Fibroblast of lung (primary cell): ENCODE measurements at regions not wholly inside any gene's neighbourhood (a gene's known extent, or its start where the extent isn't known, plus 50 kb on each side); places are given as distances from the start of the nearest gene placed in this dataset.

Experiments used
- DNase-seq, 2 donors: peaks; one replicate each; pipeline versions ENCODE4 v3.0.0 to v3.0.0-alpha.2; 2010; ENCODE audit warnings: low read depth in 2 of 2
- H2AFZ ChIP-seq: 2 replicates; pipeline ENCODE4 v1.5.1; 2012; ENCODE audit warnings: low read length, control low read depth, inconsistent platforms
- H3K27ac ChIP-seq: 2 replicates; pipeline ENCODE4 v1.5.1; 2011; ENCODE audit warnings: low read length, control low read depth; ENCODE audit not compliant: insufficient read depth
- H3K27me3 ChIP-seq: 2 replicates; pipeline ENCODE4 v1.5.1; 2011; ENCODE audit warnings: mild to moderate bottlenecking, low read length; ENCODE audit not compliant: control insufficient read depth, insufficient read depth
- H3K36me3 ChIP-seq: 2 replicates; pipeline ENCODE4 v1.5.1; 2011; ENCODE audit warnings: low read length; ENCODE audit not compliant: control insufficient read depth, insufficient read depth
- H3K4me1 ChIP-seq: 2 replicates; pipeline ENCODE4 v1.5.1; 2011; ENCODE audit warnings: low read length; ENCODE audit not compliant: control insufficient read depth, insufficient read depth; ENCODE audit errors: extremely low read depth
- H3K4me2 ChIP-seq: 2 replicates; pipeline ENCODE4 v1.5.1; 2011; ENCODE audit warnings: low read length, control low read depth; ENCODE audit not compliant: insufficient read depth; ENCODE audit errors: extremely low read depth
- H3K4me3 ChIP-seq, 4 experiments: fragments of 200-600 bp in 1 of 4; sonication (generic) in 1 of 4; replicated peaks in 1 of 4; 2 replicates each; pipeline ENCODE4 v1.5.1; 2011 to 2016; ENCODE audit warnings: low read length in 4 of 4, low read depth in 3 of 4, mild to moderate bottlenecking in 3 of 4, control low read depth in 2 of 4, inconsistent platforms in 1 of 4, mixed read lengths in 1 of 4; ENCODE audit not compliant: insufficient read depth in 1 of 4; ENCODE audit errors: control extremely low read depth in 1 of 4
- H3K79me2 ChIP-seq: 2 replicates; pipeline ENCODE4 v1.5.1; 2012; ENCODE audit warnings: mild to moderate bottlenecking, low read length, inconsistent platforms; ENCODE audit not compliant: control insufficient read depth, insufficient read depth
- H3K9ac ChIP-seq: 2 replicates; pipeline ENCODE4 v1.5.1; 2011; ENCODE audit warnings: mild to moderate bottlenecking, low read length, control low read depth; ENCODE audit not compliant: insufficient read depth
- H3K9me3 ChIP-seq: 2 replicates; pipeline ENCODE4 v1.5.1; 2012; ENCODE audit warnings: low read depth, low read length; ENCODE audit not compliant: control insufficient read depth, insufficient read depth
- H4K20me1 ChIP-seq: 2 replicates; pipeline ENCODE4 v1.5.1; 2011; ENCODE audit warnings: low read length; ENCODE audit not compliant: control insufficient read depth, insufficient read depth; ENCODE audit errors: extremely low read depth
- EZH2 ChIP-seq: IDR thresholded peaks from 2 replicates; pipeline ENCODE4 v1.5.1; 2012; ENCODE audit warnings: low read length, control low read depth, mild to moderate bottlenecking; ENCODE audit errors: missing control alignments
- TF ChIP-seq, protein P1 (sequence below), 2 donors: IDR thresholded peaks in 1 of 2; conservative IDR thresholded peaks in 1 of 2; 1 replicate in 1 of 2; 2 replicates in 1 of 2; pipeline ENCODE4 v1.5.1; 2011 to 2012; ENCODE audit warnings: low read length in 2 of 2, control low read depth in 1 of 2, inconsistent platforms in 1 of 2, low read depth in 1 of 2, mild to moderate bottlenecking in 1 of 2

GRCh38 chr10:89086801-89087521, 96.4 kb downstream of the FAS start:
- H3K4me2 ChIP-seq, result peak overlapping the region; percentile 34
- H3K27ac ChIP-seq, result peak overlapping the region; percentile 83
- H4K20me1 ChIP-seq, result no peaks in the 10 kb centered on the region
- DNase-seq, result peak; percentile 33 to 92
- no peaks in the 10 kb centered on the region for H3K36me3 ChIP-seq
- H3K4me1 ChIP-seq, result peaks cover 3% of the 10 kb centered on the region
- peak overlapping the region; percentile 49 for H2AFZ ChIP-seq
- peak overlapping the region; percentile 39 for H3K9ac ChIP-seq
- TF ChIP-seq, protein P1, sequence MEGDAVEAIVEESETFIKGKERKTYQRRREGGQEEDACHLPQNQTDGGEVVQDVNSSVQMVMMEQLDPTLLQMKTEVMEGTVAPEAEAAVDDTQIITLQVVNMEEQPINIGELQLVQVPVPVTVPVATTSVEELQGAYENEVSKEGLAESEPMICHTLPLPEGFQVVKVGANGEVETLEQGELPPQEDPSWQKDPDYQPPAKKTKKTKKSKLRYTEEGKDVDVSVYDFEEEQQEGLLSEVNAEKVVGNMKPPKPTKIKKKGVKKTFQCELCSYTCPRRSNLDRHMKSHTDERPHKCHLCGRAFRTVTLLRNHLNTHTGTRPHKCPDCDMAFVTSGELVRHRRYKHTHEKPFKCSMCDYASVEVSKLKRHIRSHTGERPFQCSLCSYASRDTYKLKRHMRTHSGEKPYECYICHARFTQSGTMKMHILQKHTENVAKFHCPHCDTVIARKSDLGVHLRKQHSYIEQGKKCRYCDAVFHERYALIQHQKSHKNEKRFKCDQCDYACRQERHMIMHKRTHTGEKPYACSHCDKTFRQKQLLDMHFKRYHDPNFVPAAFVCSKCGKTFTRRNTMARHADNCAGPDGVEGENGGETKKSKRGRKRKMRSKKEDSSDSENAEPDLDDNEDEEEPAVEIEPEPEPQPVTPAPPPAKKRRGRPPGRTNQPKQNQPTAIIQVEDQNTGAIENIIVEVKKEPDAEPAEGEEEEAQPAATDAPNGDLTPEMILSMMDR (conservative IDR thresholded peaks at IDR 0.05 in 1 of 2, IDR thresholded peaks at IDR 0.05 in 1 of 2; ENCODE audit: low read depth in 1 of 2, low read length in 2 of 2), result no peak
- TF ChIP-seq EZH2, result no peak
- H3K4me3 ChIP-seq, result peak overlapping the region in 1 of 4 experiments; percentile 39
- no peaks in the 10 kb centered on the region for H3K9me3 ChIP-seq
- no peaks in the 10 kb centered on the region for H3K79me2 ChIP-seq
- H3K27me3 ChIP-seq, result no peaks in the 10 kb centered on the region

GRCh38 chr10:89085153-89085552, 94.6 kb downstream of the FAS start:
- DNase-seq, result no peak
- no peaks in the 10 kb centered on the region for H3K9me3 ChIP-seq
- TF ChIP-seq, protein P1 (conservative IDR thresholded peaks at IDR 0.05 in 1 of 2, IDR thresholded peaks at IDR 0.05 in 1 of 2; ENCODE audit: low read depth in 1 of 2, low read length in 2 of 2), result no peak
- TF ChIP-seq EZH2, result no peak
- no peaks in the 10 kb centered on the region for H3K79me2 ChIP-seq
- no peaks in the 10 kb centered on the region for H3K36me3 ChIP-seq
- H2AFZ ChIP-seq, result no peak overlapping the region
- H3K4me1 ChIP-seq, result peaks cover 4% of the 10 kb centered on the region
- H3K4me3 ChIP-seq, result no peak overlapping the region
- no peaks in the 10 kb centered on the region for H4K20me1 ChIP-seq
- H3K4me2 ChIP-seq, result no peak overlapping the region
- H3K27me3 ChIP-seq, result no peaks in the 10 kb centered on the region
- H3K27ac ChIP-seq, result no peak overlapping the region
- H3K9ac ChIP-seq, result no peak overlapping the region

DNA sequence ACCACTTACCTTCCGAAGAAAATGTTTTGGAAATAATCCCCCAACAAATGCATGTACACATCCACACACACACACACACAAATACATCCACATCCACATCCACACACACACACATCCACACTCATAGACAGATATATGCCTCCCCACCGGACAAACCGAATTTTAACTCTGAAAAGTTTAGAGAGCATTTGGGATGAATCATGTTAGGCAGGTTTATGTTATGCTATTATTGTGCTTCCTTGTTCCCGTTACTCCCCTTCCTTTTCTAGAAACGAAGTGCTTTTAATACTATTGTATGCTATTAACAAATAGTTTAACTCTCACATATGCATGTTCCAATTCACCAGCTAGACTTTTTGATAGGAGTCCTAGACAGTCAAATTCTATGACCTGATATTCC, 91.5 kb downstream of the FAS start:
- no peak overlapping the region for H3K4me2 ChIP-seq
- no peak overlapping the region for H3K9ac ChIP-seq
- no peaks in the 10 kb centered on the region for H3K27me3 ChIP-seq
- peaks cover 7% of the 10 kb centered on the region for H3K4me1 ChIP-seq
- no peak overlapping the region for H3K27ac ChIP-seq
- no peaks in the 10 kb centered on the region for H3K79me2 ChIP-seq
- no peak overlapping the region for H2AFZ ChIP-seq
- H3K4me3 ChIP-seq, result no peak overlapping the region
- no peak for DNase-seq
- H3K36me3 ChIP-seq, result no peaks in the 10 kb centered on the region
- TF ChIP-seq, protein P1 (conservative IDR thresholded peaks at IDR 0.05 in 1 of 2, IDR thresholded peaks at IDR 0.05 in 1 of 2; ENCODE audit: low read depth in 1 of 2, low read length in 2 of 2), result no peak
- TF ChIP-seq EZH2, result no peak
- no peaks in the 10 kb centered on the region for H4K20me1 ChIP-seq
- no peaks in the 10 kb centered on the region for H3K9me3 ChIP-seq
